Peyer's patch (tissue), 4 donors: ENCODE measurements at regions not wholly inside any gene's neighbourhood (a gene's known extent, or its start where the extent isn't known, plus 50 kb on each side); places are given as distances from the start of the nearest gene placed in this dataset.

ENCODE experiments used
- DNase-seq, 3 donors: peaks; one replicate each; pipeline ENCODE4 v3.0.0-alpha.2; 2017 to 2019
- H3K27ac ChIP-seq, 4 donors: fragments of 200-600 bp; sonication (generic); one replicate each; pipeline ENCODE4 v1.5.1; 2016 to 2019
- H3K27me3 ChIP-seq, 2 donors: fragments of 200-600 bp; sonication (generic); one replicate each; pipeline ENCODE4 v1.5.1; 2019
- H3K36me3 ChIP-seq, 3 donors: fragments of 200-600 bp; sonication (generic); one replicate each; pipeline ENCODE4 v1.5.1; 2016 to 2019
- H3K4me1 ChIP-seq, 4 donors: fragments of 200-600 bp; sonication (generic); one replicate each; pipeline ENCODE4 v1.5.1; 2016 to 2019
- H3K4me3 ChIP-seq, 4 donors: fragments of 200-600 bp; sonication (generic); 1 replicate in 3 of 4; 2 replicates in 1 of 4; pipeline ENCODE4 v1.5.1; 2016 to 2019; ENCODE audit warnings: mild to moderate bottlenecking in 1 of 4
- H3K9me3 ChIP-seq, 4 donors: fragments of 200-600 bp; sonication (generic); one replicate each; pipeline ENCODE4 v1.5.1; 2016 to 2019; ENCODE audit warnings: mild to moderate bottlenecking in 1 of 4
- POLR2A ChIP-seq, 2 donors: fragments of 450-650 bp; IDR thresholded peaks; one replicate each; pipeline ENCODE4 v1.5.1; 2017; ENCODE audit warnings: antibody characterized with exemption in 2 of 2, mild to moderate bottlenecking in 2 of 2, moderate library complexity in 2 of 2
- TF ChIP-seq, protein P1 (sequence below), 6 experiments: fragments of 450-650 bp in 4 of 6; fragments of 200-600 bp in 2 of 6; sonication (generic) in 1 of 6; IDR thresholded peaks; one replicate each; pipeline ENCODE4 v1.5.1; 2017 to 2019; ENCODE audit warnings: antibody characterized with exemption in 6 of 6, mild to moderate bottlenecking in 3 of 6, moderate library complexity in 1 of 6

DNA sequence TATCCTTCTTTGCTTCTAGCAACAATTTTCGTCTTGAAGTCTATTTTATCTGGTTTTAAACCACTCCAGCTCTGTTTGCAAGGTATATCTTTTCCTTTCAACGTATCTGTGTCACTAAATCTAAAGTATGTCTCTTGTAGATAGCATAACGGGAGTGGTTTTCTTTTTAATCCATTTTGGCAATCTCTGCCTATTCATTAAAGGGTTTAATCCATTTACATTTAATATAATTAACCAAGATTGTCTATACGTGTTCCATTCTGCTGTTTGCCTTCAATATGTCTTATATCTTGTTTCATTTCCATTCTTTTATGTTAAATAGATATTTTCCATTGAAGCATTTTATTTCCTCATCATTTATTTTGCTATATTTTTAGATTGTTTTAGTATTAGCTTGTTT is 587.9 kb downstream of the C6orf118 start:
- TF ChIP-seq, protein P1, sequence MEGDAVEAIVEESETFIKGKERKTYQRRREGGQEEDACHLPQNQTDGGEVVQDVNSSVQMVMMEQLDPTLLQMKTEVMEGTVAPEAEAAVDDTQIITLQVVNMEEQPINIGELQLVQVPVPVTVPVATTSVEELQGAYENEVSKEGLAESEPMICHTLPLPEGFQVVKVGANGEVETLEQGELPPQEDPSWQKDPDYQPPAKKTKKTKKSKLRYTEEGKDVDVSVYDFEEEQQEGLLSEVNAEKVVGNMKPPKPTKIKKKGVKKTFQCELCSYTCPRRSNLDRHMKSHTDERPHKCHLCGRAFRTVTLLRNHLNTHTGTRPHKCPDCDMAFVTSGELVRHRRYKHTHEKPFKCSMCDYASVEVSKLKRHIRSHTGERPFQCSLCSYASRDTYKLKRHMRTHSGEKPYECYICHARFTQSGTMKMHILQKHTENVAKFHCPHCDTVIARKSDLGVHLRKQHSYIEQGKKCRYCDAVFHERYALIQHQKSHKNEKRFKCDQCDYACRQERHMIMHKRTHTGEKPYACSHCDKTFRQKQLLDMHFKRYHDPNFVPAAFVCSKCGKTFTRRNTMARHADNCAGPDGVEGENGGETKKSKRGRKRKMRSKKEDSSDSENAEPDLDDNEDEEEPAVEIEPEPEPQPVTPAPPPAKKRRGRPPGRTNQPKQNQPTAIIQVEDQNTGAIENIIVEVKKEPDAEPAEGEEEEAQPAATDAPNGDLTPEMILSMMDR (IDR thresholded peaks at IDR 0.05): no peak
- TF ChIP-seq POLR2A (IDR thresholded peaks at IDR 0.05): no peak
- H3K27me3 ChIP-seq: no peaks in the 10 kb centered on the region

DNA sequence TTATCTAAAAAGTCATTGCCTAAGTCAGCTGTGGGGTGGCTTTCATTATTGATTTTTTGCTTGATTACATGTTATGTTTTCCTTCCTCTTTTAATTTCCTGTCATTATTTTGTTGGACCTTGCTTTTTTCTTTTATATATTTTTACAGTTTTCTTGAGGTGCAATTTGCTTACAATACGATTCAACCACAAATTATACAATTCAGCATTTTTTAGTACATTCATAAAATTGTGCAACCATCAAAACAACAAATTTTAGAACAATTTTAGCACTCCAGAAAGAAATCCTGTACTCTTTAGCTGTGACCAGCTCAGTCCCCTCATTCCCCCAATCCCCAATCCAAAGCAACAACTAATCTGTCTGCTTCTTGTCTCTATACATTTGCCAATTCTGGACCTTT is 608.9 kb downstream of the C6orf118 start:
- Histone ChIP-seq H3K27me3 (no peaks in the 10 kb centered on the region), H3K9me3 (no peaks in the 10 kb centered on the region), H3K4me1 (no peaks in the 10 kb centered on the region), H3K27ac (no peak overlapping the region), H3K36me3 (no peaks in the 10 kb centered on the region), H3K4me3 (no peak overlapping the region)
- DNase-seq: no peak
- TF ChIP-seq POLR2A (IDR thresholded peaks at IDR 0.05): no peak
- TF ChIP-seq, protein P1 (IDR thresholded peaks at IDR 0.05): no peak

More for the DNA sequence above, 587.9 kb downstream of the C6orf118 start:
- no peaks in the 10 kb centered on the region for H3K9me3 ChIP-seq
- H3K4me1 ChIP-seq: no peaks in the 10 kb centered on the region
- H3K36me3 ChIP-seq: no peaks in the 10 kb centered on the region
- no peak overlapping the region for H3K27ac ChIP-seq
- no peak overlapping the region for H3K4me3 ChIP-seq
- no peak for DNase-seq

DNA sequence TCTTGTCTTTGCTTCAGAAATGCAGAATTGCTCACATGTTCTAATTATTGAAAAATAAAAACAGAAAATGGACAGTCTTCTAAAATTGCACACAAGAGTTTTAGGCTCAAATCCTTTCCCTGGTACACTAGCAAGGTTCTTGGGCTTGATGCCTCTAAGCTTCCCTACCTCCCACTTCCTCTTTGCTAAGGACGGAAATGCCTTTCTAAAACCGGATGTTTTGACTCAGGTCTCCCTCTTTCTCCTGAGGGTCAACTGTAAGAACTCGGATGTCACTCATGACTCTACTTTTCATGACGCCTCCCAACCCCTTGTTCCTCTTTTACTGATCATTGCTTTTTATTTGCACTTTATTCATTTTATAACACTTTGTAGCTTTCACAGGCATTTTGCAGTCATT is 613.5 kb downstream of the C6orf118 start:
- no peaks in the 10 kb centered on the region for H3K36me3 ChIP-seq
- H3K9me3 ChIP-seq: no peaks in the 10 kb centered on the region
- H3K27ac ChIP-seq: no peak overlapping the region
- H3K27me3 ChIP-seq: no peaks in the 10 kb centered on the region
- no peak for DNase-seq
- no peak for TF ChIP-seq POLR2A (IDR thresholded peaks at IDR 0.05)
- TF ChIP-seq, protein P1 (IDR thresholded peaks at IDR 0.05): no peak
- H3K4me1 ChIP-seq: no peaks in the 10 kb centered on the region
- H3K4me3 ChIP-seq: no peak overlapping the region

DNA sequence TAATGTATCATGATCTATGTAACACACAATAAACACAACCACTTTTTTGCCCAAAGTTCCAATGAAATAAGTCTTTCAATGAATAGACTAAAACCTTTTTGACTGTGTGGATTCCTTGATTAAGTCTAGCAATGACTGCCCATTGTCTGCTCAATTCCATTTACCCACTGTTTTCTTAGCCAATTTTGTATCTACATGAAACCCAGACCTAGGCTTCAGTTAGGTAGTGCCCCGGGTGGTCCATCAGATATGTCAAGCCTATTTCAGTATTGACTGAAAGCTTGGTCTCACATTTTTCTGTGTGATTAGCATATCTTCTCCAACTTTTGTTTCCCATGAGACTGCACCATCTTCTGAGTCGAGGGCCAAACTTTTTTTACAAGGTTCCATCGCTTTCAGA is 615.0 kb downstream of the C6orf118 start:
- Histone ChIP-seq H3K27ac (no peak overlapping the region), H3K9me3 (no peaks in the 10 kb centered on the region), H3K4me1 (no peaks in the 10 kb centered on the region), H3K27me3 (no peaks in the 10 kb centered on the region), H3K36me3 (no peaks in the 10 kb centered on the region), H3K4me3 (no peak overlapping the region)
- DNase-seq: no peak
- TF ChIP-seq, protein P1 (IDR thresholded peaks at IDR 0.05): no peak
- no peak for TF ChIP-seq POLR2A (IDR thresholded peaks at IDR 0.05)

DNA sequence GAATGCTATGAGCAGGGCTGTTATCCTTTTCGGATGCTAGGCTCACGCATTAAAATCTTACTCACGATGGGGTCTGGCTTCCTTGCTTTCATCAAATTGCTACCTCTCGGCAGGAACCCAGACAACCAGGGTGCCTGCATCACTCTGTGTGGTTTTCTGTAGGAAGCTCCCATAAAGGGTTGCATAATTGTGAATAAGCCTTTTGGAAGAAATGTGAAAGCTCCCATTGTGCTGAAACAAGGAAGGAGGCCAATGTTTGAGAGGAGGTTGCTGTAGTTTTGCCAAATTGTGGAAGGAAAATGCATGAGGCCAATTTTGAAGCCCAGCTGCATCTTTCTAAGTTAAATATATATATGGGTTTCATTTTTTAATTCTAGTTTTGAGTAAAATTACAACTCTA is 615.5 kb downstream of the C6orf118 start:
- Histone ChIP-seq H3K27ac (no peak overlapping the region), H3K36me3 (no peaks in the 10 kb centered on the region), H3K27me3 (no peaks in the 10 kb centered on the region), H3K9me3 (no peaks in the 10 kb centered on the region), H3K4me3 (no peak overlapping the region), H3K4me1 (no peaks in the 10 kb centered on the region)
- DNase-seq: no peak
- TF ChIP-seq POLR2A (IDR thresholded peaks at IDR 0.05): no peak
- TF ChIP-seq, protein P1 (IDR thresholded peaks at IDR 0.05): no peak
